ENCODE measurements at regions not wholly inside any gene's neighbourhood (a gene's known extent, or its start where the extent isn't known, plus 50 kb on each side); places are given as distances from the start of the nearest gene placed in this dataset.
"Not testable (repeated sequence)": the region's sequence is repeated elsewhere in the genome, so short reads cannot be mapped to it uniquely, and the experiment has no call there.

- TF ChIP-seq REST (IDR thresholded peaks at IDR 0.05; ENCODE audit: borderline replicate concordance) (no peak), MXI1 (conservative IDR thresholded peaks at IDR 0.05; ENCODE audit: poor library complexity, severe bottlenecking) (no peak)
These were observed 441.1 kb downstream of the POM121L12 start (continued) for GRCh38 chr7:53476566-53476965.

GRCh38 chr7:53485354-53485753, 449.9 kb downstream of the POM121L12 start:
- no peak overlapping the region for H3K9ac ChIP-seq (ENCODE audit: low read length)
- H3K27ac ChIP-seq (ENCODE audit: low read length) = no peak overlapping the region
- H3K4me2 ChIP-seq (ENCODE audit: low read length) = no peak overlapping the region
- H3K79me2 ChIP-seq (replicated peaks; ENCODE audit: insufficient read depth, low read length) = no peaks in the 10 kb centered on the region
- TF ChIP-seq TAF1 (IDR thresholded peaks at IDR 0.05; ENCODE audit: low read depth) = no peak
- no peaks in the 10 kb centered on the region for H3F3A ChIP-seq (ENCODE audit: insufficient read depth, low read length, poor library complexity, severe bottlenecking)
- no peaks in the 10 kb centered on the region for H3K36me3 ChIP-seq (ENCODE audit: insufficient read depth, low read length)
- no peak overlapping the region for H2AFZ ChIP-seq (ENCODE audit: low read depth, low read length)
- H4K20me1 ChIP-seq (ENCODE audit: insufficient read depth) = no peaks in the 10 kb centered on the region
- no peaks in the 10 kb centered on the region for H3K9me3 ChIP-seq (ENCODE audit: low read length)
- no peaks in the 10 kb centered on the region for H3K9me2 ChIP-seq (ENCODE audit: insufficient read depth, low read length)
- no peak overlapping the region for H3K4me3 ChIP-seq (ENCODE audit: low read length)
- H3K27me3 ChIP-seq (ENCODE audit: insufficient read depth, low read depth, low read length) = no peaks in the 10 kb centered on the region

GRCh38 chr7:53491051-53491450, 455.6 kb downstream of the POM121L12 start:
- Histone ChIP-seq H3K27me3 (ENCODE audit: insufficient read depth, low read depth, low read length) (no peaks in the 10 kb centered on the region), H3K9ac (ENCODE audit: low read length) (no peak overlapping the region), H3F3A (ENCODE audit: insufficient read depth, low read length, poor library complexity, severe bottlenecking) (no peaks in the 10 kb centered on the region), H3K4me2 (ENCODE audit: low read length) (no peak overlapping the region), H3K4me3 (ENCODE audit: low read length) (no peak overlapping the region), H3K27ac (ENCODE audit: low read length) (no peak overlapping the region), H2AFZ (ENCODE audit: low read depth, low read length) (no peak overlapping the region), H4K20me1 (ENCODE audit: insufficient read depth) (no peaks in the 10 kb centered on the region), H3K9me3 (ENCODE audit: low read length) (no peaks in the 10 kb centered on the region), H3K36me3 (ENCODE audit: insufficient read depth, low read length) (no peaks in the 10 kb centered on the region), H3K79me2 (replicated peaks; ENCODE audit: insufficient read depth, low read length) (no peaks in the 10 kb centered on the region), H3K9me2 (ENCODE audit: insufficient read depth, low read length) (no peaks in the 10 kb centered on the region)
- no peak for TF ChIP-seq EP300 (conservative IDR thresholded peaks at IDR 0.05; ENCODE audit: poor library complexity, severe bottlenecking)
- TF ChIP-seq POLR2AphosphoS5 (IDR thresholded peaks at IDR 0.05) = no peak
- TF ChIP-seq SMC3 (conservative IDR thresholded peaks at IDR 0.05; ENCODE audit: poor library complexity) = no peak
- no peak for TF ChIP-seq REST (IDR thresholded peaks at IDR 0.05; ENCODE audit: borderline replicate concordance)
- TF ChIP-seq CTCF (IDR thresholded peaks at IDR 0.05; ENCODE audit: poor library complexity, severe bottlenecking) = no peak
- TF ChIP-seq EZH2 (IDR thresholded peaks at IDR 0.05; ENCODE audit: borderline replicate concordance, insufficient read depth, low read length, poor library complexity, severe bottlenecking) = no peak
- TF ChIP-seq RAD21 (conservative IDR thresholded peaks at IDR 0.05) = no peak
- TF ChIP-seq MXI1 (conservative IDR thresholded peaks at IDR 0.05; ENCODE audit: poor library complexity, severe bottlenecking) = no peak
- TF ChIP-seq TAF1 (IDR thresholded peaks at IDR 0.05; ENCODE audit: low read depth) = no peak

DNA sequence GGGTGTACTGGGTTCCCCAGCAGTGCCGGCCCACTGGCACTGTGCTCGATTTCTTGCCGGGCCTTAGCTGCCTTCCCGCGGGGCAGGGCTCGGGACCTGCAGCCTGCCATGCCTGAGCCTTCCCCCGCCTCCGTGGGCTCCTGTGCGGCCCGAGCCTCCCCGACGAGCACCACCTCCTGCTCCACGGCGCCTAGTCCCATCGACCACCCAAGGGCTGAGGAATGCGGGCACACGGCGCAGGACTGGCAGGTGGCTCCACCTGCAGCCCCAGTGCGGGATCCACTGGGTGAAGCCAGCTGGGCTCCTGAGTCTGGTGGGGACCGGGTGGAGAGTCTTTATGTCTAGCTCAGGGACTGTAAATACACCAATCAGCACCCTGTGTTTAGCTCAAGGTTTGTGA, 459.7 kb downstream of the POM121L12 start:
- not testable (repeated sequence) for H3K36me3 ChIP-seq (ENCODE audit: insufficient read depth, low read length); H3K79me2 ChIP-seq (replicated peaks; ENCODE audit: insufficient read depth, low read length); H3K9ac ChIP-seq (ENCODE audit: low read length); H3K4me2 ChIP-seq (ENCODE audit: low read length); H3K27me3 ChIP-seq (ENCODE audit: insufficient read depth, low read depth, low read length); H3F3A ChIP-seq (ENCODE audit: insufficient read depth, low read length, poor library complexity, severe bottlenecking); H3K9me2 ChIP-seq (ENCODE audit: insufficient read depth, low read length); H2AFZ ChIP-seq (ENCODE audit: low read depth, low read length); H3K4me3 ChIP-seq (ENCODE audit: low read length); H4K20me1 ChIP-seq (ENCODE audit: insufficient read depth); H3K27ac ChIP-seq (ENCODE audit: low read length); H3K9me3 ChIP-seq (ENCODE audit: low read length)

All from neural cell (in vitro differentiated cells).